HepG2 (cell line): ENCODE measurements at regions not wholly inside any gene's neighbourhood (a gene's known extent, or its start where the extent isn't known, plus 50 kb on each side); places are given as distances from the start of the nearest gene placed in this dataset.

Experiments
- ATAC-seq: fragments of 200-7000 bp; cut with Tn5 transposase; 3 replicates; pipeline ENCODE4 v1.9.1; 2020; ENCODE audit warnings: mild to moderate bottlenecking, moderate library complexity
- BruUV-seq: library from RNA; stranded (reverse); fragments of 400-500 nt; replicated peaks from 2 replicates; lab custom pipeline; 2021; lab: Mats Ljungman, UMichigan
- CTCF ChIA-PET: fragments of 300-600 bp; formaldehyde crosslinking; extraction: SDS; loops from one replicate; lab custom pipeline; 2021; ENCODE audit warnings: low total read pairs, inconsistent platforms, low intra/inter-chr PET ratio; lab: Yijun Ruan, JAX
- POLR2A ChIA-PET: fragments of 350-600 bp; sonication (Branson Sonifier 250); formaldehyde crosslinking; loops from one replicate; lab custom pipeline; 2020; ENCODE audit warnings: antibody characterized with exemption, inconsistent platforms; lab: Yijun Ruan, JAX
- DNase-seq: peaks from one replicate; pipeline ENCODE4 v3.0.0-alpha.2; 2015; ENCODE audit warnings: low spot score
- FAIRE-seq: peaks from 3 replicates; lab custom pipeline; 2011; peaks lifted over from hg19 to GRCh38; lab: Jason Lieb, UNC
- H2AFZ ChIP-seq: one replicate; pipeline ENCODE4 v1.6.1; 2011; ENCODE audit warnings: low read length, inconsistent platforms
- H3K27ac ChIP-seq: fragments of 300-600 bp; 3 replicates; pipeline ENCODE4 v1.8.0; 2011; ENCODE audit warnings: mixed run types, mild to moderate bottlenecking, mixed read lengths, low read length, inconsistent platforms; ENCODE audit not compliant: insufficient read depth; ENCODE audit errors: extremely low read length
- H3K27me3 ChIP-seq, 2 experiments: fragments of 200-600 bp in 1 of 2; 2 replicates in 1 of 2; 3 replicates in 1 of 2; pipeline versions ENCODE4 v1.6.0 to v1.8.0; 2011; ENCODE audit warnings: low read length in 2 of 2, mild to moderate bottlenecking in 2 of 2, moderate library complexity in 2 of 2, inconsistent platforms in 1 of 2; ENCODE audit not compliant: insufficient read depth in 2 of 2, control insufficient read depth in 1 of 2
- H3K36me3 ChIP-seq, 2 experiments: fragments of 200-600 bp in 1 of 2; replicated peaks in 1 of 2; 2 replicates in 1 of 2; 3 replicates in 1 of 2; pipeline versions ENCODE4 v1.5.1 to v1.8.0; 2011; ENCODE audit warnings: low read length in 2 of 2, inconsistent platforms in 1 of 2; ENCODE audit not compliant: insufficient read depth in 2 of 2, control insufficient read depth in 1 of 2
- H3K4me1 ChIP-seq: 2 replicates; pipeline ENCODE4 v1.5.1; 2012; ENCODE audit warnings: low read length, inconsistent platforms; ENCODE audit not compliant: insufficient read depth
- H3K4me2 ChIP-seq: 2 replicates; pipeline ENCODE4 v1.6.0; 2011; ENCODE audit warnings: low read depth, low read length, inconsistent platforms
- H3K4me3 ChIP-seq, 3 experiments: fragments of 200-600 bp in 1 of 3; sonication (generic), shearing (Covaris generic) in 1 of 3; replicated peaks in 1 of 3; 2 replicates each; pipeline ENCODE4 v1.5.1; 2011 to 2016; ENCODE audit warnings: low read length in 3 of 3, inconsistent platforms in 2 of 3, low read depth in 2 of 3, mild to moderate bottlenecking in 2 of 3, control low read depth in 1 of 3, mixed read lengths in 1 of 3; ENCODE audit not compliant: insufficient read depth in 1 of 3
- H3K79me2 ChIP-seq: one replicate; pipeline ENCODE4 v1.6.1; 2011; ENCODE audit warnings: low read length, inconsistent platforms; ENCODE audit not compliant: insufficient read depth
- H3K9ac ChIP-seq: 2 replicates; pipeline ENCODE4 v1.6.0; 2011; ENCODE audit warnings: mild to moderate bottlenecking, low read depth, low read length, inconsistent platforms; ENCODE audit not compliant: insufficient read depth
- H3K9me3 ChIP-seq: 2 replicates; pipeline ENCODE4 v1.5.1; 2012; ENCODE audit warnings: mild to moderate bottlenecking, low read length
- H4K20me1 ChIP-seq: 2 replicates; pipeline ENCODE4 v1.6.0; 2011; ENCODE audit warnings: inconsistent platforms, mild to moderate bottlenecking, low read length, moderate library complexity; ENCODE audit not compliant: insufficient read depth
- CEBPG ChIP-seq: IDR thresholded peaks from 2 replicates; pipeline ENCODE4 v1.6.1; 2016
- FOXP1 ChIP-seq, 2 experiments: fragments of 450-650 bp in 1 of 2; IDR thresholded peaks; 2 replicates each; pipeline ENCODE4 v1.6.1; 2017 to 2018; ENCODE audit warnings: antibody characterized with exemption in 1 of 2
- HMG20A ChIP-seq: IDR thresholded peaks from 2 replicates; pipeline ENCODE4 v1.6.1; 2016; ENCODE audit warnings: borderline replicate concordance
- KAT8 ChIP-seq: IDR thresholded peaks from 2 replicates; pipeline ENCODE4 v1.6.1; 2016; ENCODE audit warnings: missing genetic modification reagents, missing compliant biosample characterization
- KLF15 ChIP-seq: sonication (generic); formaldehyde crosslinking; IDR thresholded peaks from 2 replicates; pipeline ENCODE4 v1.8.1; 2023; ENCODE audit warnings: borderline replicate concordance, mild to moderate bottlenecking, inconsistent platforms, missing genetic modification reagents, mixed read lengths
- MEIS1 ChIP-seq: sonication (generic); formaldehyde crosslinking; IDR thresholded peaks from 2 replicates; pipeline ENCODE4 v1.9.0; 2021; ENCODE audit warnings: mild to moderate bottlenecking, missing genetic modification reagents, moderate library complexity, borderline replicate concordance
- NFATC3 ChIP-seq: sonication (generic); formaldehyde crosslinking; IDR thresholded peaks from 2 replicates; pipeline ENCODE4 v1.5.1; 2020; ENCODE audit warnings: mild to moderate bottlenecking, missing genetic modification reagents
- SMAD3 ChIP-seq: sonication (generic); formaldehyde crosslinking; IDR thresholded peaks from 2 replicates; pipeline ENCODE4 v1.4.0; 2020; ENCODE audit warnings: missing genetic modification reagents
- TBL1XR1 ChIP-seq: fragments of 150-350 bp; IDR thresholded peaks from 2 replicates; pipeline ENCODE4 v1.6.1; 2014; ENCODE audit warnings: borderline replicate concordance, low read length; ENCODE audit not compliant: partially characterized antibody
- ZNF446 ChIP-seq: sonication (generic); formaldehyde crosslinking; IDR thresholded peaks from 2 replicates; pipeline ENCODE4 v1.5.0; 2020; ENCODE audit warnings: mild to moderate bottlenecking, missing genetic modification reagents
- ZNF570 ChIP-seq: sonication (generic); formaldehyde crosslinking; IDR thresholded peaks from 2 replicates; pipeline ENCODE4 v1.4.0; 2020; ENCODE audit warnings: mild to moderate bottlenecking, missing genetic modification reagents, borderline replicate concordance
- ZNF674 ChIP-seq: sonication (generic); formaldehyde crosslinking; IDR thresholded peaks from 2 replicates; pipeline ENCODE4 v1.5.0; 2020; ENCODE audit warnings: low read depth, mild to moderate bottlenecking, missing genetic modification reagents
- ZNF83 ChIP-seq: sonication (generic); formaldehyde crosslinking; IDR thresholded peaks from 2 replicates; pipeline ENCODE4 v1.4.0; 2020; ENCODE audit warnings: missing genetic modification reagents, mild to moderate bottlenecking, borderline replicate concordance
- WGBS: methylation state at CpG from one replicate; pipeline ENCODE4 v1.1.6; 2017; ENCODE audit warnings: low lambda C conversion rate; 5-methylcytosine and 5-hydroxymethylcytosine counted together
- in situ Hi-C: cut with HindIII; loops from 2 replicates; pipeline ENCODE4 v1.10.0; 2017; ENCODE audit warnings: low pct_unique_long_range_greater_than_20kb; ENCODE audit not compliant: extremely low pct_ligation_motif_present
- intact Hi-C: fragments of 100-400 bp; cut with micrococcal nuclease; formaldehyde crosslinking; loops from one replicate; pipeline ENCODE4 v1.10.0; 2022; ENCODE audit not compliant: unreplicated experiment
- TF ChIP-seq, protein P1 (sequence below): sonication (generic); formaldehyde crosslinking; IDR thresholded peaks from 2 replicates; pipeline ENCODE4 v1.8.1; 2023; ENCODE audit warnings: mild to moderate bottlenecking, missing genetic modification reagents, borderline replicate concordance
- TF ChIP-seq, protein P2 (sequence below): sonication (generic); formaldehyde crosslinking; IDR thresholded peaks from 2 replicates; pipeline ENCODE4 v1.4.0; 2020; ENCODE audit warnings: missing genetic modification reagents, low read depth, mild to moderate bottlenecking, borderline replicate concordance
- TF ChIP-seq, protein P3 (sequence below): sonication (generic); formaldehyde crosslinking; IDR thresholded peaks from 2 replicates; pipeline ENCODE4 v1.4.0; 2020; ENCODE audit warnings: mild to moderate bottlenecking, missing genetic modification reagents

DNA sequence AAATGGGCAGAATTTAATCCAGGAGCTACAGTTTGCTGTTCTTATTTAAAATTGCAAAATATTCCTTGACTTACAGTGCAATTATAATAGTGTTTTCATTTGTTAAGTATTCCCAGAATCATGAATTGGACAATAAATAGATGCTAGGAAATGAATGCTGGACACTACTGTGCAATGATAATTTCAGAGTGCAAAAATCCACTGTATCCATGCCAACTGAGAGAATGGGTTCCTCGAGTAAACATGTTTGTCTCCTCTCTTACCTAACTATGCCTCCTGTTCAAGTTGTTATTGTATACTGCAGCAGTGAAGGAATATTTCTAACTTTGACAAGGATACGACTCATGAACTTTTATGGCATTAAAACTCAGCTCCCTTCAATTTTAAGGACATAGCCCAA, 1396.3 kb downstream of the GATA3 start:
- Histone ChIP-seq H2AFZ (no peak overlapping the region), H3K9ac (no peak overlapping the region), H3K27me3 (no peaks in the 10 kb centered on the region; a peak in 1 of 5 replicates), H3K9me3 (peaks cover 88% of the 10 kb centered on the region), H3K4me2 (no peak overlapping the region), H3K4me3 (no peak overlapping the region), H3K79me2 (no peaks in the 10 kb centered on the region), H4K20me1 (no peaks in the 10 kb centered on the region), H3K27ac (no peak overlapping the region), H3K4me1 (no peaks in the 10 kb centered on the region), H3K36me3 (no peaks in the 10 kb centered on the region)
- ChIA-PET POLR2A (no interaction called here), CTCF (no interaction called here)
- no TSS peak for BruUV-seq
- in situ Hi-C loops, result no loop called here
- TF ChIP-seq, protein P1, sequence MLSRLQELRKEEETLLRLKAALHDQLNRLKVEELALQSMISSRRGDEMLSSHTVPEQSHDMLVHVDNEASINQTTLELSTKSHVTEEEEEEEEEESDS (CRISPR knock-in tag), result no peak
- TF ChIP-seq CEBPG (CRISPR knock-in tag) (no peak), KLF15 (CRISPR knock-in tag) (no peak), SMAD3 (CRISPR knock-in tag) (no peak), ZNF674 (no peak), ZNF570 (CRISPR knock-in tag) (no peak), TBL1XR1 (no peak), ZNF446 (CRISPR knock-in tag) (no peak), HMG20A (CRISPR knock-in tag) (no peak), MEIS1 (CRISPR knock-in tag) (no peak), KAT8 (CRISPR knock-in tag) (no peak), ZNF83 (CRISPR knock-in tag) (no peak), NFATC3 (CRISPR knock-in tag) (no peak), FOXP1 (IDR thresholded peaks at IDR 0.05) (no peak), FOXP1 (CRISPR knock-in tag; IDR thresholded peaks at IDR 0.05) (no peak)
- TF ChIP-seq, protein P2, sequence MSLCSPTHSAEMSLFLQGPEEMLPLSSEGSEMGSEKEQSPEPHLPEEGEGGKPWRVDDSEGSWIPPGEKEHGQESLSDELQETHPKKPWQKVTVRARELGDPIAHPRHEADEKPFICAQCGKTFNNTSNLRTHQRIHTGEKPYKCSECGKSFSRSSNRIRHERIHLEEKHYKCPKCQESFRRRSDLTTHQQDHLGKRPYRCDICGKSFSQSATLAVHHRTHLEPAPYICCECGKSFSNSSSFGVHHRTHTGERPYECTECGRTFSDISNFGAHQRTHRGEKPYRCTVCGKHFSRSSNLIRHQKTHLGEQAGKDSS (CRISPR knock-in tag), result no peak
- TF ChIP-seq, protein P3, sequence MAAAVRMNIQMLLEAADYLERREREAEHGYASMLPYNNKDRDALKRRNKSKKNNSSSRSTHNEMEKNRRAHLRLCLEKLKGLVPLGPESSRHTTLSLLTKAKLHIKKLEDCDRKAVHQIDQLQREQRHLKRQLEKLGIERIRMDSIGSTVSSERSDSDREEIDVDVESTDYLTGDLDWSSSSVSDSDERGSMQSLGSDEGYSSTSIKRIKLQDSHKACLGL (CRISPR knock-in tag), result no peak
- DNase-seq (no peak), FAIRE-seq (no peak), ATAC-seq (no peak)
- WGBS, result 0% methylated on average over 2 of the region's 2 CpGs
- intact Hi-C loops, result no loop called here
